Endodermal cell (in vitro differentiated cells): ENCODE measurements at regions not wholly inside any gene's neighbourhood (a gene's known extent, or its start where the extent isn't known, plus 50 kb on each side); places are given as distances from the start of the nearest gene placed in this dataset.

Experiments used
- DNase-seq: peaks from one replicate; pipeline ENCODE4 v3.0.0-alpha.2; 2017
- H3K27ac ChIP-seq: 2 replicates; pipeline ENCODE4 v1.5.1; 2013; ENCODE audit warnings: mild to moderate bottlenecking, low read depth, low read length, moderate library complexity
- H3K27me3 ChIP-seq: 2 replicates; pipeline ENCODE4 v1.6.1; 2013; ENCODE audit warnings: mild to moderate bottlenecking, low read length, moderate library complexity; ENCODE audit not compliant: insufficient read depth, control insufficient read depth, poor library complexity, severe bottlenecking
- H3K36me3 ChIP-seq: 2 replicates; pipeline ENCODE4 v1.7.0; 2013; ENCODE audit warnings: mild to moderate bottlenecking, low read length, moderate library complexity; ENCODE audit not compliant: control insufficient read depth, insufficient read depth
- H3K4me1 ChIP-seq: one replicate; pipeline ENCODE4 v1.7.0; 2013; ENCODE audit warnings: low read length; ENCODE audit not compliant: control insufficient read depth, insufficient read depth
- H3K4me3 ChIP-seq: 2 replicates; pipeline ENCODE4 v1.5.1; 2013; ENCODE audit warnings: mild to moderate bottlenecking, low read length, moderate library complexity
- H3K9ac ChIP-seq: 2 replicates; pipeline ENCODE4 v1.6.1; 2013; ENCODE audit warnings: mild to moderate bottlenecking, low read length, moderate library complexity; ENCODE audit not compliant: poor library complexity, severe bottlenecking; ENCODE audit errors: extremely low read depth
- H3K9me3 ChIP-seq: 2 replicates; pipeline ENCODE4 v1.6.1; 2013; ENCODE audit warnings: mild to moderate bottlenecking, low read length, moderate library complexity; ENCODE audit not compliant: control insufficient read depth
- H3K27ac Mint-ChIP-seq: 2 replicates; pipeline ENCODE4 v1.8.0; 2020; ENCODE audit warnings: mixed read lengths
- H3K27me3 Mint-ChIP-seq: 2 replicates; pipeline ENCODE4 v1.8.0; 2021; ENCODE audit warnings: mild to moderate bottlenecking, mixed read lengths; ENCODE audit not compliant: insufficient read depth
- H3K36me3 Mint-ChIP-seq: 2 replicates; pipeline ENCODE4 v1.8.0; 2020; ENCODE audit warnings: low read depth, mixed read lengths
- H3K4me1 Mint-ChIP-seq: 2 replicates; pipeline ENCODE4 v1.8.0; 2020; ENCODE audit warnings: mixed read lengths
- H3K4me3 Mint-ChIP-seq: 2 replicates; pipeline ENCODE4 v1.8.0; 2020; ENCODE audit warnings: mild to moderate bottlenecking, moderate library complexity, mixed read lengths
- H3K9me3 Mint-ChIP-seq: 2 replicates; pipeline ENCODE4 v1.8.0; 2020; ENCODE audit warnings: mild to moderate bottlenecking, mixed read lengths
- WGBS, 2 experiments: methylation state at CpG; one replicate each; pipeline versions ENCODE4 v1.1.5 to v1.1.7; 2013; ENCODE audit warnings: missing lambda C conversion rate in 2 of 2, mixed read lengths in 1 of 2; ENCODE audit not compliant: insufficient coverage in 1 of 2, insufficient read length in 1 of 2; 5-methylcytosine and 5-hydroxymethylcytosine counted together
- TF ChIP-seq, protein P1 (sequence below): fragments of 200-600 bp; sonication (generic); conservative IDR thresholded peaks from 2 replicates; pipeline ENCODE4 v1.5.0; 2021; ENCODE audit warnings: antibody characterized with exemption, mild to moderate bottlenecking

DNA sequence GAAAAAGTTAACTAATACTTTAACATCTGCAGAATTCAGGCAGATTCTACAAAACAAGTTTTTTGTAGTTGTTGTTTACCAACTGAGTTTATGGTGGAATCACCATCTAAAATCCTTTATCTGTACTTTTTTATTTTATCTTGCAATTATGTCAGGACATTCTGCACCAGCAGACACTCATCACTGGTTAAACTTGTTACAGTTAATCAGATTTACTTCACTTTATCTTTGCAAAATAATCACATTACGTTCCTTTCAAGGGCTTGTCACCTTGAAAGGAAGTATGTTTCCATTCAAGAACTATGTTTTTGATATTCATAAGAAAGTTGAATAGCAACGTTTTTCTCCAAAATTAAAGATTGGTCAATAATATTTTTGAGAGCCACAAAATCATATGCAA is 796.6 kb upstream of the ROBO1 start:
- Histone ChIP-seq H3K27ac (no peak overlapping the region), H3K27me3 (no peaks in the 10 kb centered on the region), H3K9me3 (no peaks in the 10 kb centered on the region), H3K4me3 (no peak overlapping the region), H3K36me3 (no peaks in the 10 kb centered on the region), H3K9ac (no peak overlapping the region), H3K4me1 (peaks cover 7% of the 10 kb centered on the region)
- H3K27ac Mint-ChIP-seq = no peak overlapping the region
- H3K36me3 Mint-ChIP-seq = no peaks in the 10 kb centered on the region
- DNase-seq = no peak
- H3K9me3 Mint-ChIP-seq = no peaks in the 10 kb centered on the region
- H3K27me3 Mint-ChIP-seq = no peaks in the 10 kb centered on the region
- H3K4me1 Mint-ChIP-seq = peaks cover 4% of the 10 kb centered on the region
- WGBS, 2 experiments = 56% methylated on average over 2 of the region's 2 CpGs; no CpG with 5 or more reads in 1 of the 2 experiments
- TF ChIP-seq, protein P1, sequence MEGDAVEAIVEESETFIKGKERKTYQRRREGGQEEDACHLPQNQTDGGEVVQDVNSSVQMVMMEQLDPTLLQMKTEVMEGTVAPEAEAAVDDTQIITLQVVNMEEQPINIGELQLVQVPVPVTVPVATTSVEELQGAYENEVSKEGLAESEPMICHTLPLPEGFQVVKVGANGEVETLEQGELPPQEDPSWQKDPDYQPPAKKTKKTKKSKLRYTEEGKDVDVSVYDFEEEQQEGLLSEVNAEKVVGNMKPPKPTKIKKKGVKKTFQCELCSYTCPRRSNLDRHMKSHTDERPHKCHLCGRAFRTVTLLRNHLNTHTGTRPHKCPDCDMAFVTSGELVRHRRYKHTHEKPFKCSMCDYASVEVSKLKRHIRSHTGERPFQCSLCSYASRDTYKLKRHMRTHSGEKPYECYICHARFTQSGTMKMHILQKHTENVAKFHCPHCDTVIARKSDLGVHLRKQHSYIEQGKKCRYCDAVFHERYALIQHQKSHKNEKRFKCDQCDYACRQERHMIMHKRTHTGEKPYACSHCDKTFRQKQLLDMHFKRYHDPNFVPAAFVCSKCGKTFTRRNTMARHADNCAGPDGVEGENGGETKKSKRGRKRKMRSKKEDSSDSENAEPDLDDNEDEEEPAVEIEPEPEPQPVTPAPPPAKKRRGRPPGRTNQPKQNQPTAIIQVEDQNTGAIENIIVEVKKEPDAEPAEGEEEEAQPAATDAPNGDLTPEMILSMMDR = no peak
- no peak overlapping the region for H3K4me3 Mint-ChIP-seq

DNA sequence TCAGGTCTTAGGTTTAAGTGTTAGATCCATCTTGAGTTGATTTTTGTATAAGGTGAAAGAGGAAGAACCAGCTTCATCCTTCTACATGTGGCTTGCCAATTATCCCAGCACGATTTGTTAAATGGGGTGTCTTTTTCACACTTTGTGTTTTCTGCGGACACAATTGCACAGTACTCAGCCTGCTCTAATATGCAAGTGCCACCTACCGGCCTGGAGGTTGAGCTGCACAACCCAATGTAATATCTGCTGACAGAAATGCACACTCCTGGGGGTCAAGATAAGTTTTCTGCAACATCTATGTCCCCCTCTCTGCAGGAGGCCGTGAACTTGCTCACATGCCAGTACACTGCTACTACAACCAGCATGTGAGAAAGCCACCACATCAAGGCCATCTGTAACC is 791.9 kb upstream of the ROBO1 start:
- Histone ChIP-seq H3K27ac (no peak overlapping the region), H3K9ac (no peak overlapping the region), H3K27me3 (no peaks in the 10 kb centered on the region), H3K4me3 (no peak overlapping the region), H3K36me3 (no peaks in the 10 kb centered on the region), H3K4me1 (peaks cover 3% of the 10 kb centered on the region), H3K9me3 (no peaks in the 10 kb centered on the region)
- Mint-ChIP-seq H3K4me1 (peaks cover 4% of the 10 kb centered on the region), H3K4me3 (no peak overlapping the region), H3K9me3 (no peaks in the 10 kb centered on the region), H3K27me3 (no peaks in the 10 kb centered on the region), H3K27ac (no peak overlapping the region), H3K36me3 (no peaks in the 10 kb centered on the region)
- WGBS, 2 experiments = 84 to 100% methylated on average over 2 to 4 of the region's 4 CpGs
- TF ChIP-seq, protein P1 = peak; percentile 21
- DNase-seq = no peak

DNA sequence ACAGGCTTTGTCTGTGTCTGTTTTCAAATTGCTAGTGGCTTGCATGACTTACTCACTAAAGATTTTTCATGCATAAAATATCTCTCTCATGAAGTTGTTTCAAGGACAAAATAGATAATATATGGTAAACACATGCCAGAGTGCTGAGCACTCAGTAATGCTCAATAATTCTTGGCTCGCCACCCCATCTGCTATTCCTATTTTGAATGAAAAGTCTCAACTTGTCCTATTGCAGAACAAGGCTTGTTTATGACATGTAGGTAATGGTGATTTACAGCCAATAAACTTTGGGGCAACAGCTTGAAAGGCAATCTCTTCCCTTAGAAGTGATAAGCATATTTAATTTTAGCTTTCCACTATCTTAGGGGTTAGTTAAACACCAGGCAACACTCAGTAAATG is 789.0 kb upstream of the ROBO1 start:
- Histone ChIP-seq H3K9me3 (no peaks in the 10 kb centered on the region), H3K4me3 (no peak overlapping the region), H3K27ac (no peak overlapping the region), H3K4me1 (no peaks in the 10 kb centered on the region), H3K36me3 (no peaks in the 10 kb centered on the region), H3K27me3 (no peaks in the 10 kb centered on the region), H3K9ac (no peak overlapping the region)
- TF ChIP-seq, protein P1 = no peak
- no peak for DNase-seq
- H3K27me3 Mint-ChIP-seq = no peaks in the 10 kb centered on the region
- H3K4me1 Mint-ChIP-seq = peaks cover 4% of the 10 kb centered on the region
- WGBS, 2 experiments = 100% methylated on average over 1 of the region's 1 CpG; no CpG with 5 or more reads in 1 of the 2 experiments
- no peak overlapping the region for H3K27ac Mint-ChIP-seq
- no peaks in the 10 kb centered on the region for H3K36me3 Mint-ChIP-seq
- no peaks in the 10 kb centered on the region for H3K9me3 Mint-ChIP-seq
- no peak overlapping the region for H3K4me3 Mint-ChIP-seq
